Erythroblast (primary cell): ENCODE measurements at regions not wholly inside any gene's neighbourhood (a gene's known extent, or its start where the extent isn't known, plus 50 kb on each side); places are given as distances from the start of the nearest gene placed in this dataset.
"Not testable (repeated sequence)": the region's sequence is repeated elsewhere in the genome, so short reads cannot be mapped to it uniquely, and the experiment has no call there.

Experiments
- DNase-seq, 2 experiments: peaks; one replicate each; lab custom pipeline; 2025; lab: John Stamatoyannopoulos, UW

- DNase-seq = not testable (repeated sequence)
Observed at GRCh38 chr15:85196697-85197096, 183.7 kb upstream of the AKAP13 start.

DNA sequence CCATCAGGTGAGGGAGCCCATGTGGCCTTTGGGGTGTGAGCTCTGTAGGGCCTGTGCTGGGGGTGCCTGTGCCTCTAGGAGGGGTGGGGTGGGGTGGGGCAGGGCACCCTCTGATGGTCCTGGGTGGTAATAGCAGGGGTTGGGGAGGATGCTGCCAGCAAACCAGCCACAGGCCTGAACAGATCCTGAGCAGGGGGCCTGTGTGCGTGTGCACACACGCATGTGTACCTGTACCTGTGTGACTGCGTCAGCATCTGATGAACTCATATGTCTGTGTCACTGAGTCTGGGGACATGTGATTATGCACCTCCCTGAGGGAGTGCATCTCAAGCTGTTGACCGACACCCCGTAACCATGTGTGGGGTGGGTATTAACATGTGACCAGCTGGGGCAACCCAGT, 182.8 kb upstream of the AKAP13 start:
- not testable (repeated sequence) for DNase-seq

DNA sequence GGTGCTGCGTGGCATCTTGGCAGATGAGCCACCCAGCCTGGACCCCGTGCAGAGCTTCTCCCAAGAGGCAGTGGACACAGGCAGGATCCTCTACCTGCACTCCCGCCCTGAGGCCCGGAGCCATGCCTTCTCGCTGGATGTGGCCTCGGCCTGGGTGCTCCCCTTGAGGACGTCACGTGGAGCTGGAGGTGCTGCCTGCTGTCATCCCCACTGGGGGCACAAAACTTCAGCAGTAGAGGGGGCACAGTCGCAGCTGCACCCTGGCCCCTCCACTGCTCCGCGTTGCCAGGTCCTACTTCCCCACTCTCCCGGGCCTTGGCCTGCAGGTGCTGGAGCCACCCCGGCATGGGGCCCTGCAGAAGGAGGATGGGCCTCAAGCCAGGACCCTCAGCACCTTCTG, 182.0 kb upstream of the AKAP13 start:
- DNase-seq = not testable (repeated sequence)

DNA sequence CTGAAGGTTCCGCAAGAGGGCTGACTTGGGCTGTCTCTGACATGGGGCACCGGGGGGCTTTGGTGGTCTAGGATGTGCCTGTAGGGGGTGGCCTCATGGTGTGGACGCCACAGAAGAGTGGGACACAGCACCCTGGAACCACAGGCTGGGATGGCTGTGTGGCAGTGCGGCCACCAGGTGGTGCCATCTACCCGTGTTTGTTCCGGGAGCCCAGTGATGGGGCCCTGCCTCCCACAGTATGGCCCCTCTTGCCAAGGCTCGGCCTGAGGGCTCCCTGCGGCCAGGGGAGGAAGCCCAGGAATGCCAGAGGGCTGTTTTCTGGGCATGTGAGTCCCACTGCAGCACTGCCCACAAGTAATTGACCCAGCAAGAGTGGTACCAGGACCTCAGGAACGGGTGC, 180.2 kb upstream of the AKAP13 start:
- DNase-seq = not testable (repeated sequence)

GRCh38 chr15:85201118-85201793, 179.1 kb upstream of the AKAP13 start:
- not testable (repeated sequence) for DNase-seq

DNA sequence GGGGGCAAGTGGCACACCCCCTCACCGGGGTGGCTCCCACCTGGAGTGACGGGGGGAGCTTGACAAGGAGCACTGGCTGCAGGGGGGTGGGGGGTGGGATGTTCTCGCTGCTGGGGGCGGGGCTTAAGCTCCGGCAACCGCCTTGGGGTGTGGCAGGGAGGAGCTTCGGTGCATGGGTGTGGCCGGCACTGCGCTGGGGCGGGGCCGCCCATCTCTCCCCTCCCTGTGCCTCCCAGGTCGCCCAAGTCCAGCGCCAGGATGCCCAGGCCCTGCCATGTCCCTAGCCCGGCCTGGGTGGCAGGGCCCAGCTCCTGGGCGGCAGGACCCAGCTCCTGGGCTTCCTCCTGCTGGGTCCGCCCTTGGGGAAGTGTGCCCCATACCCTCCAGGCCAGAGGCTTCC, 175.9 kb upstream of the AKAP13 start:
- not testable (repeated sequence) for DNase-seq

DNA sequence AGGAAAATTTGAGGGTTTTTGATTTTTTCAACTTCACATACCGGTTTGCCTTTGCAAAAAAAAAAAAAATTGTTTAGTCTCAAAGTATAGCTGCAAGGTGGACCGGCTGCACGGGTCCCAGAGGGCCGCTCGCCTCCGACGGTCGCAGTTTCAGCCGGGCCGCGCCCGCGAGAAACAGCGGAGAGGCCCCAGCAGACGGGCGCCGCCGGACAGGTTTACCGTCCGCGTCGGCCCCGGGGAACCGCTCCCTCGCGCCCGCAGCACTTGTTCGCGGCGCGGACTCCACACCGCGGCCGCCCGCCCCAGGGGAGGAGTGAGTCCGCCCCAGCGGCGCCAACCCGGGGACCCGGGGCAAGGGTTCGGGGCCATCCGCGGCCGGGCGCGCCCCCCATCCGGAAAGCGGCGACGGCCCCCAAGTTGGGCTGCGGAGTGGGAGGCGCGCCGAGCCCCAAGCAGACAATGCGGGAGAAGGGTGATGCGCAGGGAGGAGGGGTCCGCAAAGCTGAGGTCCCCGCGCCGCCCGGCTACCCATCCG, 146.5 kb upstream of the AKAP13 start:
- DNase-seq = not testable (repeated sequence)

DNA sequence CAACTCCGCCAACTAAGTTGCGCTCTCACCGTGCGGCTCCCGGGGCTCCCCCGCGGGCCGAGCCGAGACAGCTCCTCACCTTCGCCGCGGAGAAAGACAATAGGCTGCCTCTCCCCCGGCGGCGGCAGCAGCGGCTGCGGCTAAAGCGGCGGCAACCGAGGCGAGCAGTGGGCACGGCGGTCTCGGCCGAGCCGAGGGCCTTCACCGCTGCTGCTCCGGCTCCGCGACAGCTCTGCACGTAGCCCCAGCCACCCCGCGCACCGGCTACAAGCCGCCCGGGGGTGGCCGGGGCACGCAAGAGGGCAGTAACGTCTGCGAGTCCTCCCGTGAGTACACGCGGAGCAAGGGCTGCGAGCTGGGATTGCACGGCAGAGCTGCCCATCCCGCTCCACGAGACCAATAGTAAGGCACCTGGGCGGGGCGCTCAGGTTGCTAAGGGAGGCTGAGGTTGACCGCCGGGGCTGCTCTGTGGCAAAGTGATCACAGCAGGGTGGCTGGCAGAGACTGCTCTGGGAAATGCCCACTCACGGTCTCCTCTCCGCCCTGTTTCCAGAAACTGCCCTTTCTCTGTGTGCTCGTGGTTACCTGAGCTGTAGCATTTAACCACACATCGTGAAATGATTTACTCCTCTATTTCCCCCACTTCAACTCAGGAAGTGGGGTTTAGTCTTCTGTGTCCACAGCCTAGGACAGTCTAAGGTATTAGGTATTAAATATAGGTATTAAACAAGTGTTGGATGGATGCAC, 145.8 kb upstream of the AKAP13 start:
- not testable (repeated sequence) for DNase-seq

- peak in 1 of 2 experiments; percentile 38 for DNase-seq
Observed at GRCh38 chr15:85244056-85244455, 136.3 kb upstream of the AKAP13 start.

DNA sequence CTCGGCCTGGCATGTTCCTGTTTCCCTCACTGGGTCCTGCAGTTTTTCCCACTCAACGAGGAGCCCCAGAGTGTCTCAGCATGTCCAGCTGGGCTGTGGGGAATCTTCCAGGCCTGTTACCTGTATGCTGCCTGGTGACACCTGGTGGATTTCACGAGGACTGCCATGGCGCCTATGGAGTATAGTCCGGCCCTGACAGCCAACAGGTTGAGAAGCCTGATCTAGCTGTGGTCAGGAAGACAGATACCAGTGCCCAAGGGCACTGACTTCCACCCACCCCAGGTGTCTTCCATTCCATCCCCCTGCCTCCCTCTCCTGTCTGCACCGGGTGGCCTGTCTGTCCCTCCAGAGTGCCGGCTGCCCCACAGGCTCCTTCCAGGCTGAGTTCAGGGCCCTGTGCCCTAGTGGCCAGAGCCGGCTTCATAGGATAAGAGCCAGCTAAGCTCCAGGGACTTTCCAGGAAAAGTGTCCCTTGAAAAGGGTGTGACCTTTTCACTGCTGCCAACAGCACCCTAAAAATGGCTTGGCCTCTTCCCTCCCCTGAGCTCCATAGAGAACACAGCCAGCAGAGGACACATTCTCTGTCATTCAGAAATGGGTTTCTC, 129.4 kb upstream of the AKAP13 start:
- DNase-seq = peak; percentile 5 to 21

- DNase-seq = not testable (repeated sequence)
Observed at GRCh38 chr15:85253196-85253915, 127.0 kb upstream of the AKAP13 start.

DNA sequence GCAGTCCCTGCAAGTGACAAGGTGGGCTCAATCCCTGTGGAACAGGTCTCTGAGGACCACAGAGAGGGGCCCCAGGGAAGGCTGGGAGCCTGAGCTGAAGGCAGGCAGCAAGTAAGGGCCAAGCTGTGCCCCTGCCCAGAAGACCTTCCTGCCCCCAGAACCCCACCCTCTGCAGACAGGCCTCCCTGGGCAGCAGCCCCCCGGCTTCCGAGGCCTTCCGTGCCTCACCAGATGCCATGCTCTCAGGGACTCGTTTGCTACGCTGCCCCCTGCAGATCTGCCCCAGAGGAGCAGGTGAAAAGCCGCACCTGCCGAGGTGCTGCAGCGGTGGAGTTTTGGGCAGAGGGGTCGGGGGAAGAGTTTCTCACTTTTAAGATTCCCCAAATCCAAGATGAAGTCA, 125.4 kb upstream of the AKAP13 start:
- not testable (repeated sequence) for DNase-seq

GRCh38 chr15:85255502-85255901, 124.9 kb upstream of the AKAP13 start:
- not testable (repeated sequence) for DNase-seq

GRCh38 chr15:85256009-85256997, 124.1 kb upstream of the AKAP13 start:
- not testable (repeated sequence) for DNase-seq

DNA sequence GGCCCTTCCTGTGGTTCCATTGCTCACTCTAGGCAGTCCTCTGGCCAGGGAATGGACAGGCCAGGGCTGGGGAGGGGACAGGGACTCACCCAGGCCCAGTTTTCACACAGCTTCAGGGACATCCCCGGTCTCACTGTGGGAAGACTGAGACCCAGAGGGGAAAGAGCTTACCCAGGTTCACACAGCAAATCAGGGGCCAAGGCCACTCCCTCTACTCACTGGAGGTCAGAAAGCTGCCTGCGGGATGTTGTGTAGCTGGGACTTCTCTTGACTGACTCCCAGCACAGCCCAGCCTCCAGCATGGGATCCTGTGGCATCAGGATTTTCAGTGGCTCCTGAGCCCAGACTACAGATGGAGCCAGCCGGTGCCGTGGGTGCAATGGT, 122.3 kb upstream of the AKAP13 start:
- not testable (repeated sequence) for DNase-seq

- not testable (repeated sequence) for DNase-seq
Observed at GRCh38 chr15:85258559-85259209, 121.7 kb upstream of the AKAP13 start.

GRCh38 chr15:85260526-85260925, 119.9 kb upstream of the AKAP13 start:
- DNase-seq = not testable (repeated sequence)

GRCh38 chr15:85262461-85263055, 117.8 kb upstream of the AKAP13 start:
- not testable (repeated sequence) for DNase-seq

- DNase-seq = not testable (repeated sequence)
Observed at GRCh38 chr15:85263842-85264440, 116.5 kb upstream of the AKAP13 start.
